Right cardiac atrium (tissue), 5 donors: ENCODE measurements at regions not wholly inside any gene's neighbourhood (a gene's known extent, or its start where the extent isn't known, plus 50 kb on each side); places are given as distances from the start of the nearest gene placed in this dataset.

Experiments used
- ATAC-seq, 2 donors: fragments of 200-7000 bp; cut with Tn5 transposase; one replicate each; pipeline versions ENCODE4 v1.8.0 to v1.9.1; 2020; ENCODE audit warnings: moderate library complexity in 2 of 2, mild to moderate bottlenecking in 1 of 2
- DNase-seq, 3 donors: peaks; one replicate each; pipeline ENCODE4 v3.0.0-alpha.2; 2020
- H3K27ac ChIP-seq: one replicate; pipeline ENCODE4 v1.5.1; 2013; ENCODE audit warnings: mild to moderate bottlenecking, low read length, control low read depth, moderate library complexity
- H3K27me3 ChIP-seq: one replicate; pipeline ENCODE4 v1.6.1; 2013; ENCODE audit not compliant: control insufficient read depth, insufficient read depth
- H3K4me1 ChIP-seq: one replicate; pipeline ENCODE4 v1.6.1; 2013; ENCODE audit warnings: low read length; ENCODE audit not compliant: control insufficient read depth, insufficient read depth
- H3K4me3 ChIP-seq: one replicate; pipeline ENCODE4 v1.5.1; 2013; ENCODE audit warnings: low read length, control low read depth
- H3K9me3 ChIP-seq: one replicate; pipeline ENCODE4 v1.6.1; 2013; ENCODE audit warnings: low read length; ENCODE audit not compliant: control insufficient read depth
- WGBS: extraction: QIAGEN DNeasy Blood & Tissue Kit; methylation state at CpG from one replicate; pipeline ENCODE4 v1.1.7; 2013; 5-methylcytosine and 5-hydroxymethylcytosine counted together
- intact Hi-C, 4 donors: fragments of 100-400 bp; cut with DNase I; formaldehyde crosslinking; loops; one replicate each; pipeline versions ENCODE4 v1.11.0 to v1.14.0; 2022 to 2023
- donor health status: healthy with polysubstance abuse.
- donor health status: DM: no; HTN: yes; CAD: no.
- donor health status: DM: no; HTN: no; CAD: no.
- donor health status: DM: no; HTN: yes; CAD: no; lungs with severe emphysema.
- donor health status: DM: yes; HTN: yes; CAD: no.

- no peaks in the 10 kb centered on the region for H3K27me3 ChIP-seq
- WGBS = 4% methylated on average over 13 of the region's 13 CpGs
- H3K9me3 ChIP-seq = peaks cover 2% of the 10 kb centered on the region
- intact Hi-C loops = no loop called here
- peaks cover 12% of the 10 kb centered on the region for H3K4me1 ChIP-seq
- ATAC-seq (peak; percentile 71 to 75), DNase-seq (peak; percentile 26 to 79 (median 57))
- H3K4me3 ChIP-seq = peak overlapping the region; percentile 54
- H3K27ac ChIP-seq = no peak overlapping the region
These were observed 58.9 kb downstream of the DHRS2 start for GRCh38 chr14:23694949-23695663.

GRCh38 chr14:23695664-23695999 is 59.5 kb downstream of the DHRS2 start:
- no peak for DNase-seq
- Histone ChIP-seq H3K27ac (no peak overlapping the region), H3K9me3 (no peaks in the 10 kb centered on the region), H3K4me3 (peak overlapping the region; percentile 54), H3K4me1 (peaks cover 12% of the 10 kb centered on the region), H3K27me3 (no peaks in the 10 kb centered on the region)
- ATAC-seq = peak in 1 of 2 donors; percentile 24
- WGBS = 3% methylated on average over 8 of the region's 8 CpGs
- intact Hi-C loops = no loop called here

GRCh38 chr14:23696701-23697239 is 60.6 kb downstream of the DHRS2 start:
- intact Hi-C loops = no loop called here
- H3K4me3 ChIP-seq = no peak overlapping the region
- ATAC-seq = no peak
- peaks cover 12% of the 10 kb centered on the region for H3K4me1 ChIP-seq
- no peak overlapping the region for H3K27ac ChIP-seq
- H3K9me3 ChIP-seq = no peaks in the 10 kb centered on the region
- 81% methylated on average over 5 of the region's 5 CpGs for WGBS
- no peak for DNase-seq
- no peaks in the 10 kb centered on the region for H3K27me3 ChIP-seq

GRCh38 chr14:23697680-23698079 is 61.5 kb downstream of the DHRS2 start:
- H3K4me1 ChIP-seq = peaks cover 12% of the 10 kb centered on the region
- H3K9me3 ChIP-seq = no peaks in the 10 kb centered on the region
- 75% methylated on average over 4 of the region's 4 CpGs for WGBS
- intact Hi-C loops = no loop called here
- no peaks in the 10 kb centered on the region for H3K27me3 ChIP-seq
- DNase-seq (no peak), ATAC-seq (no peak)
- H3K27ac ChIP-seq = no peak overlapping the region
- no peak overlapping the region for H3K4me3 ChIP-seq

GRCh38 chr14:23702656-23703426 is 66.7 kb downstream of the DHRS2 start:
- H3K4me1 ChIP-seq = no peaks in the 10 kb centered on the region
- 61% methylated on average over 2 of the region's 2 CpGs for WGBS
- ATAC-seq (no peak), DNase-seq (no peak)
- H3K9me3 ChIP-seq = no peaks in the 10 kb centered on the region
- H3K27ac ChIP-seq = no peak overlapping the region
- H3K27me3 ChIP-seq = no peaks in the 10 kb centered on the region
- no peak overlapping the region for H3K4me3 ChIP-seq
- intact Hi-C loops = no loop called here

GRCh38 chr14:23704890-23705289 is 68.7 kb downstream of the DHRS2 start:
- 49% methylated on average over 2 of the region's 2 CpGs for WGBS
- no peaks in the 10 kb centered on the region for H3K4me1 ChIP-seq
- H3K27ac ChIP-seq = no peak overlapping the region
- no peak overlapping the region for H3K4me3 ChIP-seq
- no peaks in the 10 kb centered on the region for H3K9me3 ChIP-seq
- ATAC-seq (no peak), DNase-seq (no peak)
- intact Hi-C loops = no loop called here
- no peaks in the 10 kb centered on the region for H3K27me3 ChIP-seq

GRCh38 chr14:23707415-23707814 is 71.3 kb downstream of the DHRS2 start:
- DNase-seq = no peak
- Histone ChIP-seq H3K27me3 (no peaks in the 10 kb centered on the region), H3K9me3 (no peaks in the 10 kb centered on the region), H3K4me1 (no peaks in the 10 kb centered on the region), H3K27ac (no peak overlapping the region), H3K4me3 (no peak overlapping the region)
- ATAC-seq = no peak
- intact Hi-C loops = no loop called here
- WGBS = 82% methylated on average over 5 of the region's 5 CpGs

- H3K27me3 ChIP-seq = no peaks in the 10 kb centered on the region
- no peaks in the 10 kb centered on the region for H3K9me3 ChIP-seq
- intact Hi-C loops = no loop called here
- WGBS = 81% methylated on average over 4 of the region's 4 CpGs
- ATAC-seq (no peak), DNase-seq (no peak)
- H3K27ac ChIP-seq = no peak overlapping the region
- no peak overlapping the region for H3K4me3 ChIP-seq
- H3K4me1 ChIP-seq = no peaks in the 10 kb centered on the region
These were observed 72.2 kb downstream of the DHRS2 start for GRCh38 chr14:23708343-23708742.

GRCh38 chr14:23709923-23710322 is 73.8 kb downstream of the DHRS2 start:
- Histone ChIP-seq H3K9me3 (no peaks in the 10 kb centered on the region), H3K27me3 (no peaks in the 10 kb centered on the region), H3K27ac (no peak overlapping the region), H3K4me3 (no peak overlapping the region), H3K4me1 (no peaks in the 10 kb centered on the region)
- 94% methylated on average over 2 of the region's 2 CpGs for WGBS
- no peak for ATAC-seq
- no peak for DNase-seq
- intact Hi-C loops = no loop called here

GRCh38 chr14:23712287-23712686 is 76.1 kb downstream of the DHRS2 start:
- ATAC-seq = no peak
- intact Hi-C loops = no loop called here
- Histone ChIP-seq H3K27me3 (no peaks in the 10 kb centered on the region), H3K4me1 (no peaks in the 10 kb centered on the region), H3K4me3 (no peak overlapping the region), H3K27ac (no peak overlapping the region), H3K9me3 (no peaks in the 10 kb centered on the region)
- 72% methylated on average over 2 of the region's 2 CpGs for WGBS
- DNase-seq = no peak

- no peak overlapping the region for H3K27ac ChIP-seq
- no peak for ATAC-seq
- no peaks in the 10 kb centered on the region for H3K4me1 ChIP-seq
- intact Hi-C loops = no loop called here
- H3K27me3 ChIP-seq = no peaks in the 10 kb centered on the region
- no peak for DNase-seq
- H3K4me3 ChIP-seq = no peak overlapping the region
- WGBS = 83% methylated on average over 10 of the region's 10 CpGs
- no peaks in the 10 kb centered on the region for H3K9me3 ChIP-seq
These were observed 83.2 kb downstream of the DHRS2 start for GRCh38 chr14:23719225-23719985.
